ENCODE measurements at regions not wholly inside any gene's neighbourhood (a gene's known extent, or its start where the extent isn't known, plus 50 kb on each side); places are given as distances from the start of the nearest gene placed in this dataset.

DNA sequence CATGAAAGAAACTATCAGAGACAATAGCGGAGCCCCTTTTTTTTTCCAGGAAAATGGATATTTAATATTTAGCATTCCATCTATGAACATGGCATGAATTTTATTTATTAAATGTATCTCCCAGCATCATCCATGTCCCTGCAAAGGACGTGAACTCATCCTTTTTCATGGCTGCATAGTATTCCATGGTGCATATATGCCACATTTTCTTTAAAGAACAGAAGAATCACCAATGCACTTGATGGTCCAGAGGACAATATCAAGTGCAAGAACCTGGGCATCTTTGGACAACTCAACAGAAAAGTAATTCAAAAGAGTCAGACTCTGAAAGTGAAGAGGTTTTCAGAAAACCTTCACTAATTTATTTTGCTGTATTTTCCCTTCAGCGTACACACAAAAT is 133.0 kb upstream of the SLC7A14 start:
- TF ChIP-seq, protein P1, sequence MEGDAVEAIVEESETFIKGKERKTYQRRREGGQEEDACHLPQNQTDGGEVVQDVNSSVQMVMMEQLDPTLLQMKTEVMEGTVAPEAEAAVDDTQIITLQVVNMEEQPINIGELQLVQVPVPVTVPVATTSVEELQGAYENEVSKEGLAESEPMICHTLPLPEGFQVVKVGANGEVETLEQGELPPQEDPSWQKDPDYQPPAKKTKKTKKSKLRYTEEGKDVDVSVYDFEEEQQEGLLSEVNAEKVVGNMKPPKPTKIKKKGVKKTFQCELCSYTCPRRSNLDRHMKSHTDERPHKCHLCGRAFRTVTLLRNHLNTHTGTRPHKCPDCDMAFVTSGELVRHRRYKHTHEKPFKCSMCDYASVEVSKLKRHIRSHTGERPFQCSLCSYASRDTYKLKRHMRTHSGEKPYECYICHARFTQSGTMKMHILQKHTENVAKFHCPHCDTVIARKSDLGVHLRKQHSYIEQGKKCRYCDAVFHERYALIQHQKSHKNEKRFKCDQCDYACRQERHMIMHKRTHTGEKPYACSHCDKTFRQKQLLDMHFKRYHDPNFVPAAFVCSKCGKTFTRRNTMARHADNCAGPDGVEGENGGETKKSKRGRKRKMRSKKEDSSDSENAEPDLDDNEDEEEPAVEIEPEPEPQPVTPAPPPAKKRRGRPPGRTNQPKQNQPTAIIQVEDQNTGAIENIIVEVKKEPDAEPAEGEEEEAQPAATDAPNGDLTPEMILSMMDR (IDR thresholded peaks at IDR 0.05): no peak
- TF ChIP-seq POLR2AphosphoS5 (IDR thresholded peaks at IDR 0.05; ENCODE audit: low read depth, low read length) (no peak), SIN3A (IDR thresholded peaks at IDR 0.05; ENCODE audit: borderline replicate concordance, insufficient read depth, low read depth, low read length) (no peak)

Measured in Panc1 (cell line).